ENCODE measurements at regions not wholly inside any gene's neighbourhood (a gene's known extent, or its start where the extent isn't known, plus 50 kb on each side); places are given as distances from the start of the nearest gene placed in this dataset.

- no peaks in the 10 kb centered on the region for H3K4me1 Mint-ChIP-seq
- H3K9me3 Mint-ChIP-seq = no peaks in the 10 kb centered on the region
- no peak overlapping the region for H3K4me3 Mint-ChIP-seq
- H3K27me3 Mint-ChIP-seq = no peaks in the 10 kb centered on the region
- DNase-seq (ENCODE audit: low spot score in 2 of 2) (no peak), ATAC-seq (replicated peaks; ENCODE audit: extremely low read depth, poor library complexity, severe bottlenecking) (no peak)
- H3K27ac Mint-ChIP-seq (ENCODE audit: low read depth) = no peak overlapping the region
- peaks cover 4% of the 10 kb centered on the region for H3K36me3 Mint-ChIP-seq (ENCODE audit: insufficient read depth)
Measured at GRCh38 chr19:16025108-16026101, 50.9 kb upstream of the TPM4 start.

GRCh38 chr19:16026131-16026530, 50.2 kb upstream of the TPM4 start:
- ATAC-seq (replicated peaks; ENCODE audit: extremely low read depth, poor library complexity, severe bottlenecking) (no peak), DNase-seq (ENCODE audit: low spot score in 2 of 2) (no peak)
- Mint-ChIP-seq H3K9me3 (no peaks in the 10 kb centered on the region), H3K27me3 (no peaks in the 10 kb centered on the region), H3K4me3 (no peak overlapping the region), H3K36me3 (ENCODE audit: insufficient read depth) (peaks cover 4% of the 10 kb centered on the region), H3K27ac (ENCODE audit: low read depth) (no peak overlapping the region), H3K4me1 (no peaks in the 10 kb centered on the region)

All from central memory CD8-positive, alpha-beta T cell (primary cell).